ENCODE measurements at regions not wholly inside any gene's neighbourhood (a gene's known extent, or its start where the extent isn't known, plus 50 kb on each side); places are given as distances from the start of the nearest gene placed in this dataset.
A peak's percentile ranks its signal among the peaks of the same experiment; 100 is the strongest.

DNA sequence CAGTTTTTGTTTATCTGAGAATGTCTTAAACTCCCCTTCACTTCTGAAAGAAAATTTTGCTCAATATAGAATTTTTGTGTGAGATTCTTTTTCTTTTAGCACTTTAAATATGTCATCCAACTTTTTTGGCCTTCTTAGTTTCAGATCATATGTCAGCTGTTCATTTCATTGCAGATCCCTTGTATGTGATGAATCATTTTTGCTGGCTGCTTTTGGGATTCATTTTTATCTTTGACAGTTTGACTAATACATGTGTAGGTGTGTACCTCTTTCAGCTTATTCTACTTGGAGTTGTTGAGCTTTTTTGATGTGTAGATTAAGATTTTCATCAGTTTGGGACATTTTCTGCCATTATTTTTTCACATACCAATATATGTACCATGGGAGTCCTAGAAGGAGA lies 156.8 kb downstream of the FASLG start:
- Histone ChIP-seq H3K27me3 (no peaks in the 10 kb centered on the region), H3K36me3 (no peaks in the 10 kb centered on the region), H3K4me3 (no peak overlapping the region), H3K4me1 (peaks cover 5% of the 10 kb centered on the region), H3K9me3 (no peaks in the 10 kb centered on the region), H3K27ac (no peak overlapping the region)
- DNase-seq = no peak
- ATAC-seq = no peak
- TF ChIP-seq, protein P1, sequence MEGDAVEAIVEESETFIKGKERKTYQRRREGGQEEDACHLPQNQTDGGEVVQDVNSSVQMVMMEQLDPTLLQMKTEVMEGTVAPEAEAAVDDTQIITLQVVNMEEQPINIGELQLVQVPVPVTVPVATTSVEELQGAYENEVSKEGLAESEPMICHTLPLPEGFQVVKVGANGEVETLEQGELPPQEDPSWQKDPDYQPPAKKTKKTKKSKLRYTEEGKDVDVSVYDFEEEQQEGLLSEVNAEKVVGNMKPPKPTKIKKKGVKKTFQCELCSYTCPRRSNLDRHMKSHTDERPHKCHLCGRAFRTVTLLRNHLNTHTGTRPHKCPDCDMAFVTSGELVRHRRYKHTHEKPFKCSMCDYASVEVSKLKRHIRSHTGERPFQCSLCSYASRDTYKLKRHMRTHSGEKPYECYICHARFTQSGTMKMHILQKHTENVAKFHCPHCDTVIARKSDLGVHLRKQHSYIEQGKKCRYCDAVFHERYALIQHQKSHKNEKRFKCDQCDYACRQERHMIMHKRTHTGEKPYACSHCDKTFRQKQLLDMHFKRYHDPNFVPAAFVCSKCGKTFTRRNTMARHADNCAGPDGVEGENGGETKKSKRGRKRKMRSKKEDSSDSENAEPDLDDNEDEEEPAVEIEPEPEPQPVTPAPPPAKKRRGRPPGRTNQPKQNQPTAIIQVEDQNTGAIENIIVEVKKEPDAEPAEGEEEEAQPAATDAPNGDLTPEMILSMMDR (IDR thresholded peaks at IDR 0.05) = no peak
- intact Hi-C loops (cut with DNase I) = no loop called here

DNA sequence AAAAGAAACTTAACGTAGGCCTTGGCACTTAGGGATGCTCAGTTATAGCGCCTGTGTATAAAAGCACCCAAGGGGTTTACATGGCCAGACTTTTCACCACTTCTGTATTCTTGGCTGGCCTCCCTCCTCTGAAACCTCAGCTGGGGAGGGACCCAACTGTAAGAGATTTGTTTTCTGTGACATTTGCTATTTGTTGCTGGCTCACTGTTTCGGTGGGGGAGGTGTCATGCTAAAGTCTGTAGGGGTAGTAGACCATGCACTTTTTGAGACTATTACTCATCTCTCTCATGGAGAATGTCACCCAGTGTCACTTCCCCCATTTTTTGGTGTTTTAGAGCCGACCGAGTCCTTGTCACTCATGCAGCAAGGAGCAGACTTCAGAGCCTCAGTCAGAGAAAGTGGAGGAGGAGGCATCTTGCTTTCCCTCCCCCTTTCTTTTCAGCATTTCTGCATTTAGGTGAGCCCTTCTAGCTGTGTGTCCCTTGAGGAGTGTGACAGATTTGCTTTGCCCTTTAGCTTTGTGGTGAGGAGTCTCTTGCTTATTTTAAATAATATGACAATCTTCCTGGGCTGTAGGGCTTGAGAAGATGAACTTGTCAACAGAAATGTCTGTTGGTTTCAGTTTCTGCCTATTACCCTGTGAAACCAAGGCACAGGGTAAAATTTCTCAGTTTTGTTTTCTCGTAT lies 160.1 kb downstream of the FASLG start:
- Histone ChIP-seq H3K36me3 (no peaks in the 10 kb centered on the region), H3K4me3 (no peak overlapping the region), H3K4me1 (peaks cover 5% of the 10 kb centered on the region), H3K27ac (no peak overlapping the region), H3K27me3 (no peaks in the 10 kb centered on the region), H3K9me3 (no peaks in the 10 kb centered on the region)
- TF ChIP-seq, protein P1 (IDR thresholded peaks at IDR 0.05) = no peak
- intact Hi-C loops (cut with DNase I) = no loop called here
- no peak for DNase-seq
- ATAC-seq = peak; percentile 46

DNA sequence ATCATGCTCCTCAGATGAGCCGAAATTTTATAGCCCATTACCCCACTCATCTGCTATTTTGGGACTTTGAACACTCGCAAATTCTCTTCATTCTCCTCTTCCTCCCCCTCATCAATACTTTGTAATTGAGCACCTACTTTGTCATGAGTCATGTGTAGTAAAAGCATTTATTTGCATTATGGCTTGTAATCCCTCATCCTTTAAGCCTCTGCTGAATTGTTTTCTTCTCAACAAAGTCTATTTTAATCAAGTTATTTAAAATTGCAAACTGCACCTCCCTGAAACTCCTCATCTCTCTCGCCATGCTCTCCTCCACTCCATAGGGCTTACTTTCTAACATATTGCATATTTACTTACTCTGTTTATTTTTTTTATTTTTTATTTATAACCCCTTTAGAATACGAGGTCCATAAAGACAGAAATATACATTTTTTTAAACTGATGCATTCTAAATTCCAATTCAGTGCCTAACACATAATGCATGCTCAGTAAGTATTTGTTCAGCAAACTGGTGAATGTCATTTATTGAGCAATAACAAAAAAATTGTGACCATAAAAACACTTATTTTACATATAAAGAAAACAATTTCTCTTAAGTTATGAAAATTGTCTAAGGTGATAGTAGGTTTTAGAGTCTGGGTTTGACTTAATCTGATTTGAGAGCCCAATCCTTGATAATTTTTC lies 161.7 kb downstream of the FASLG start:
- intact Hi-C loops (cut with DNase I) = no loop called here
- Histone ChIP-seq H3K27me3 (no peaks in the 10 kb centered on the region), H3K4me3 (no peak overlapping the region), H3K4me1 (peaks cover 5% of the 10 kb centered on the region), H3K36me3 (no peaks in the 10 kb centered on the region), H3K9me3 (no peaks in the 10 kb centered on the region), H3K27ac (no peak overlapping the region)
- DNase-seq (no peak), ATAC-seq (no peak)
- TF ChIP-seq, protein P1 (IDR thresholded peaks at IDR 0.05) = no peak

DNA sequence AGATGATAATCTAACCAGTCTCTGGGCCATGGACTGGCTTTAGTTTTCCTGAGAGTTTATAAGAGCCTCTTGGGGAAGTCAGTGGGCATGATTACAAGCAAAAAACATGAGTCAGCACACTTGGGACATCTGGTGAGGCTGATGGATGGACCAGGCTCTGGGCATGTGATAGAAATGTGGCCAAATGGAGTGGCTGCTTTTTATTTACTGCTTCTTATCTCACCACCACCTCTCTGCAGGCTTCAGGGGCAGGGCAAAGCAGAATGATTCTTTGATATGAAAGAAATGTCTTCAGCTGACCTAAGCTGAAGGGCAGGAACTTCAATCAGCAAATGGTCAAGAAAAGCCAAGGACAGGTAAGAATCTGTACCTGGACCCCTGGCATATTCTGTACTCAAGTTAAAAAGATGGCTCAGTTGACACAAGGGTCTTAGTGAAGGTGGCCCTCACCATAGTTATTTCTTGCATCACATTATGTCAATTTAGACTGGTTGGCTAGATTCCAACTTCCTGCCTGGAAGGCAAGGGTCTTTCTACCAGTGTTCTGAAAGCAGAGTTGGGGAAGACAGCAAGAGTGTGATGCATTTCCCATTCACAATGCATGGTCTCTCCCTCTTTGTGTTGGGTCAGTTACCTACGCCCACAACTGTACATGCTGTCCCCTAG lies 162.8 kb downstream of the FASLG start:
- Histone ChIP-seq H3K4me3 (no peak overlapping the region), H3K27me3 (no peaks in the 10 kb centered on the region), H3K36me3 (no peaks in the 10 kb centered on the region), H3K4me1 (peaks cover 5% of the 10 kb centered on the region), H3K27ac (no peak overlapping the region), H3K9me3 (no peaks in the 10 kb centered on the region)
- ATAC-seq (peak; percentile 15), DNase-seq (no peak)
- intact Hi-C loops (cut with DNase I) = loop anchor here (2.0 kb wide), 1 partner anchor 381 kb away; no protein-coding TSS in a partner anchor
- TF ChIP-seq, protein P1 (IDR thresholded peaks at IDR 0.05) = no peak

DNA sequence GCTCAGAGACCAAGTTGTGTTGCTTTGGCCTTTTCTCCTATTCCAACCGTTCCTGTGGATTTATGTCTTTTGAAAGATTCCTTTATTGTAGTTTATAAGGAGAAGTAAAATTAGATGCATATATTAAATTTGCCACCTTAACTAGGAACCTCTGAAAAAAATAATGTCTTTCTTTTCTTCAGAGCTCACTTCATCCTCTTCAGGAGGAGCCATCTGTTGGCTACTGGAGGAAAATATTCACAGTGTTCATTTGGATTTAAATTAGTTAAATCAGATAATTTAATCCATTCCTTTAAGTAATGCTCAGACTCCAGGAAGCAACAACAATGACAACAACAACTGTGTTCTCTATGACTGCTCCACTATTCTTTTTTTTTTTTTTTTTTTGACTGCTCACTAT lies 164.0 kb downstream of the FASLG start:
- intact Hi-C loops (cut with DNase I) = loop anchor here (2.0 kb wide), 1 partner anchor 380 kb away; no protein-coding TSS in a partner anchor
- no peak for ATAC-seq
- DNase-seq = no peak

More for the DNA sequence above, 164.0 kb downstream of the FASLG start:
- Histone ChIP-seq H3K27me3 (no peaks in the 10 kb centered on the region), H3K4me1 (peaks cover 5% of the 10 kb centered on the region), H3K36me3 (no peaks in the 10 kb centered on the region), H3K9me3 (no peaks in the 10 kb centered on the region), H3K4me3 (no peak overlapping the region), H3K27ac (no peak overlapping the region)
- TF ChIP-seq, protein P1 (IDR thresholded peaks at IDR 0.05) = no peak
